Psoas muscle (tissue), 7 donors: ENCODE measurements at regions not wholly inside any gene's neighbourhood (a gene's known extent, or its start where the extent isn't known, plus 50 kb on each side); places are given as distances from the start of the nearest gene placed in this dataset.
"Not testable (repeated sequence)": the region's sequence is repeated elsewhere in the genome, so short reads cannot be mapped to it uniquely, and the experiment has no call there.

ENCODE experiments used
- ATAC-seq, 4 donors: fragments of 200-7000 bp; cut with Tn5 transposase; one replicate each; pipeline ENCODE4 v1.9.1; 2020; ENCODE audit warnings: moderate library complexity in 3 of 4, mild to moderate bottlenecking in 2 of 4
- DNase-seq, 2 donors: peaks; one replicate each; pipeline ENCODE4 v3.0.0-alpha.2; 2020
- H3K27ac ChIP-seq: fragments of 200-600 bp; one replicate; pipeline ENCODE4 v1.8.0; 2022
- H3K27me3 ChIP-seq, 3 donors: fragments of 200-600 bp in 1 of 3; one replicate each; pipeline versions ENCODE4 v1.6.1 to v1.8.0; 2013 to 2022; ENCODE audit warnings: low read length in 2 of 3, mild to moderate bottlenecking in 2 of 3, moderate library complexity in 1 of 3; ENCODE audit not compliant: insufficient read depth in 3 of 3
- H3K36me3 ChIP-seq, 2 donors: fragments of 200-600 bp in 1 of 2; one replicate each; pipeline versions ENCODE4 v1.6.1 to v1.8.0; 2013 to 2022; ENCODE audit warnings: low read depth in 1 of 2, mild to moderate bottlenecking in 1 of 2, moderate library complexity in 1 of 2; ENCODE audit not compliant: insufficient read depth in 1 of 2
- H3K4me1 ChIP-seq: fragments of 200-600 bp; one replicate; pipeline ENCODE4 v1.8.0; 2022
- H3K4me3 ChIP-seq: fragments of 200-600 bp; one replicate; pipeline ENCODE4 v1.8.0; 2022; ENCODE audit warnings: mild to moderate bottlenecking
- H3K9me3 ChIP-seq: fragments of 200-600 bp; one replicate; pipeline ENCODE4 v1.8.0; 2022
- WGBS, 3 donors: extraction: QIAGEN DNeasy Blood & Tissue Kit; methylation state at CpG; one replicate each; pipeline versions ENCODE4 v1.1.6 to v1.1.7; 2013; 5-methylcytosine and 5-hydroxymethylcytosine counted together
- intact Hi-C, 2 donors: fragments of 100-400 bp; cut with DNase I; formaldehyde crosslinking; loops; one replicate each; pipeline versions ENCODE4 v1.11.0 to v1.14.2; 2022
- donor health status: healthy with polysubstance abuse.
- donor health status: DM: no; HTN: no; CAD: no; lungs with moderate emphysema.
- donor health status: Bipolar disorder and iron deficiency.
- donor health status: healthy.
- donor health status: DM: yes; HTN: yes; CAD: no.
- donor health status: DM: no; HTN: no; CAD: no.
- donor health status: DM: yes; HTN: yes; CAD: no.

GRCh38 chr17:30653038-30653437 lies 171.5 kb downstream of the CRLF3 start:
- H3K36me3 ChIP-seq, H3K4me1 ChIP-seq, ATAC-seq, H3K27ac ChIP-seq, DNase-seq, H3K27me3 ChIP-seq, intact Hi-C loops, H3K9me3 ChIP-seq, H3K4me3 ChIP-seq: not testable (repeated sequence)
- WGBS, 3 donors = 61 to 76% (median 68%) methylated on average over 1 of the region's 1 CpG

GRCh38 chr17:30650149-30650548 lies 172.9 kb downstream of the GOSR1 start:
- H3K27ac ChIP-seq, H3K4me3 ChIP-seq, intact Hi-C loops, H3K36me3 ChIP-seq, DNase-seq, ATAC-seq, H3K9me3 ChIP-seq, H3K4me1 ChIP-seq, H3K27me3 ChIP-seq: not testable (repeated sequence)
- WGBS, 3 donors = 40 to 82% (median 55%) methylated on average over 3 to 5 of the region's 7 CpGs

GRCh38 chr17:30648015-30648620 lies 170.9 kb downstream of the GOSR1 start:
- not testable (repeated sequence) for ATAC-seq
- WGBS, 3 donors = 72 to 85% (median 74%) methylated on average over 7 of the region's 7 CpGs

GRCh38 chr17:30645875-30646274 lies 168.7 kb downstream of the GOSR1 start:
- H3K27ac ChIP-seq, DNase-seq, H3K4me3 ChIP-seq, ATAC-seq, H3K36me3 ChIP-seq, H3K4me1 ChIP-seq, H3K9me3 ChIP-seq, intact Hi-C loops, H3K27me3 ChIP-seq: not testable (repeated sequence)
- 20 to 24% (median 21%) methylated on average over 6 to 7 of the region's 7 CpGs for WGBS, 3 donors

More at GRCh38 chr17:30648015-30648620, 170.9 kb downstream of the GOSR1 start:
- H3K36me3 ChIP-seq, H3K9me3 ChIP-seq, H3K4me1 ChIP-seq, H3K4me3 ChIP-seq, H3K27me3 ChIP-seq, DNase-seq, intact Hi-C loops, H3K27ac ChIP-seq: not testable (repeated sequence)

- WGBS, 3 donors = 4 to 34% (median 13%) methylated on average over 3 to 4 of the region's 8 CpGs
- H3K4me1 ChIP-seq, H3K4me3 ChIP-seq, DNase-seq, intact Hi-C loops, H3K9me3 ChIP-seq, H3K27me3 ChIP-seq, H3K27ac ChIP-seq, H3K36me3 ChIP-seq, ATAC-seq: not testable (repeated sequence)
These were observed 167.5 kb downstream of the GOSR1 start for GRCh38 chr17:30644713-30645112.

GRCh38 chr17:30644287-30644686 lies 167.1 kb downstream of the GOSR1 start:
- DNase-seq, ATAC-seq, H3K9me3 ChIP-seq, H3K4me3 ChIP-seq, intact Hi-C loops, H3K36me3 ChIP-seq, H3K4me1 ChIP-seq, H3K27me3 ChIP-seq, H3K27ac ChIP-seq: not testable (repeated sequence)
- 79 to 85% (median 83%) methylated on average over 7 to 9 of the region's 9 CpGs for WGBS, 3 donors

- H3K27ac ChIP-seq, H3K27me3 ChIP-seq, H3K4me3 ChIP-seq, intact Hi-C loops, ATAC-seq, H3K36me3 ChIP-seq, H3K4me1 ChIP-seq, H3K9me3 ChIP-seq, DNase-seq: not testable (repeated sequence)
- WGBS, 3 donors = 93 to 95% (median 94%) methylated on average over 6 of the region's 7 CpGs
These were observed 164.2 kb downstream of the GOSR1 start for GRCh38 chr17:30641428-30641827.

- intact Hi-C loops, H3K27ac ChIP-seq, H3K9me3 ChIP-seq, DNase-seq, ATAC-seq, H3K4me1 ChIP-seq, H3K36me3 ChIP-seq, H3K27me3 ChIP-seq, H3K4me3 ChIP-seq: not testable (repeated sequence)
- 80 to 90% (median 87%) methylated on average over 2 to 3 of the region's 4 CpGs for WGBS, 3 donors
These were observed 162.2 kb downstream of the GOSR1 start for GRCh38 chr17:30639391-30639790.

- ATAC-seq, H3K4me3 ChIP-seq, H3K9me3 ChIP-seq, H3K27me3 ChIP-seq, DNase-seq, intact Hi-C loops, H3K36me3 ChIP-seq, H3K4me1 ChIP-seq, H3K27ac ChIP-seq: not testable (repeated sequence)
- WGBS, 3 donors = 83 to 87% (median 84%) methylated on average over 3 of the region's 4 CpGs
These were observed 161.8 kb downstream of the GOSR1 start for GRCh38 chr17:30638968-30639367.

- DNase-seq, H3K36me3 ChIP-seq, H3K9me3 ChIP-seq, H3K4me1 ChIP-seq, H3K27me3 ChIP-seq, H3K27ac ChIP-seq, ATAC-seq, H3K4me3 ChIP-seq, intact Hi-C loops: not testable (repeated sequence)
- WGBS, 3 donors = 96 to 98% (median 98%) methylated on average over 6 of the region's 6 CpGs
These were observed 154.4 kb downstream of the GOSR1 start for GRCh38 chr17:30631651-30632050.

GRCh38 chr17:30625380-30625779 lies 148.2 kb downstream of the GOSR1 start:
- H3K27me3 ChIP-seq, H3K4me3 ChIP-seq, H3K9me3 ChIP-seq, H3K4me1 ChIP-seq, intact Hi-C loops, ATAC-seq, DNase-seq, H3K27ac ChIP-seq: not testable (repeated sequence)
- peaks cover 0 to 19% of the 10 kb centered on the region in 2 donors for H3K36me3 ChIP-seq
- WGBS, 3 donors = 81 to 96% (median 94%) methylated on average over 10 to 11 of the region's 18 CpGs

- peaks cover 0 to 19% of the 10 kb centered on the region in 2 donors for H3K36me3 ChIP-seq
- H3K9me3 ChIP-seq, H3K27ac ChIP-seq, H3K4me1 ChIP-seq, H3K27me3 ChIP-seq, ATAC-seq, DNase-seq, H3K4me3 ChIP-seq, intact Hi-C loops: not testable (repeated sequence)
- WGBS, 3 donors = 95 to 97% (median 96%) methylated on average over 16 of the region's 16 CpGs
These were observed 147.0 kb downstream of the GOSR1 start for GRCh38 chr17:30624180-30624579.
